ENCODE measurements at regions not wholly inside any gene's neighbourhood (a gene's known extent, or its start where the extent isn't known, plus 50 kb on each side); places are given as distances from the start of the nearest gene placed in this dataset.

DNA sequence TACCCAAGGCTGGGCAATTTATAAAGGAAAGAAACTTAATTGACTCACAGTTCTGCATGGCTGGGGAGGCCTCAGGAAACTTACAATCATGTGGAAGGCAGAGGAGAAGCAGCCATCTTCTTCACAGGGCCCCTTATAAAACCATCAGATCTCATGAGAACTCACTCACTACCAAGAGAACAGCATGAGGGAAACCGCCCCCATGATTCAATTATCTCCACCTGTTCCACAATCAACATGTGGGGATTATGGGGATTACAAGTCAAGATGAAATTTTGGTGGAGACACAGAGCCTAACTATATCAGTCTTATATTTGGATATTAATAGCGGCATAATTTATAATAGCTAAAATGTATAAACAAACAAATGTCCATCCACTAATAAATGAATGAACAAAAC lies 1123.7 kb upstream of the NCAM2 start:
- TF ChIP-seq, protein P1, sequence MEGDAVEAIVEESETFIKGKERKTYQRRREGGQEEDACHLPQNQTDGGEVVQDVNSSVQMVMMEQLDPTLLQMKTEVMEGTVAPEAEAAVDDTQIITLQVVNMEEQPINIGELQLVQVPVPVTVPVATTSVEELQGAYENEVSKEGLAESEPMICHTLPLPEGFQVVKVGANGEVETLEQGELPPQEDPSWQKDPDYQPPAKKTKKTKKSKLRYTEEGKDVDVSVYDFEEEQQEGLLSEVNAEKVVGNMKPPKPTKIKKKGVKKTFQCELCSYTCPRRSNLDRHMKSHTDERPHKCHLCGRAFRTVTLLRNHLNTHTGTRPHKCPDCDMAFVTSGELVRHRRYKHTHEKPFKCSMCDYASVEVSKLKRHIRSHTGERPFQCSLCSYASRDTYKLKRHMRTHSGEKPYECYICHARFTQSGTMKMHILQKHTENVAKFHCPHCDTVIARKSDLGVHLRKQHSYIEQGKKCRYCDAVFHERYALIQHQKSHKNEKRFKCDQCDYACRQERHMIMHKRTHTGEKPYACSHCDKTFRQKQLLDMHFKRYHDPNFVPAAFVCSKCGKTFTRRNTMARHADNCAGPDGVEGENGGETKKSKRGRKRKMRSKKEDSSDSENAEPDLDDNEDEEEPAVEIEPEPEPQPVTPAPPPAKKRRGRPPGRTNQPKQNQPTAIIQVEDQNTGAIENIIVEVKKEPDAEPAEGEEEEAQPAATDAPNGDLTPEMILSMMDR (IDR thresholded peaks at IDR 0.05) = no peak
- no peak for TF ChIP-seq POLR2A (IDR thresholded peaks at IDR 0.05)
